Spinal cord (tissue), 9 donors: ENCODE measurements at regions not wholly inside any gene's neighbourhood (a gene's known extent, or its start where the extent isn't known, plus 50 kb on each side); places are given as distances from the start of the nearest gene placed in this dataset.
A peak's percentile ranks its signal among the peaks of the same experiment; 100 is the strongest.

ENCODE experiments used
- DNase-seq, 6 donors: peaks; one replicate each; pipeline versions ENCODE4 v3.0.0 to v3.0.0-alpha.2; 2013 to 2015; ENCODE audit warnings: low spot score in 6 of 6, low read depth in 4 of 6
- H3K27ac ChIP-seq: one replicate; pipeline ENCODE4 v1.5.1; 2013; ENCODE audit warnings: low read depth, low read length, control low read depth
- H3K27me3 ChIP-seq: one replicate; pipeline ENCODE4 v1.6.1; 2013; ENCODE audit warnings: low read length; ENCODE audit not compliant: control insufficient read depth, insufficient read depth
- H3K36me3 ChIP-seq: one replicate; pipeline ENCODE4 v1.6.1; 2013; ENCODE audit warnings: low read length; ENCODE audit not compliant: control insufficient read depth, insufficient read depth
- H3K4me1 ChIP-seq: one replicate; pipeline ENCODE4 v1.6.1; 2013; ENCODE audit warnings: low read length; ENCODE audit not compliant: control insufficient read depth, insufficient read depth
- H3K4me3 ChIP-seq: one replicate; pipeline ENCODE4 v1.5.1; 2013; ENCODE audit warnings: low read depth, low read length, control low read depth
- H3K9me3 ChIP-seq: one replicate; pipeline ENCODE4 v1.6.1; 2013; ENCODE audit warnings: low read length; ENCODE audit not compliant: control insufficient read depth, insufficient read depth
- WGBS: methylation state at CpG from one replicate; pipeline ENCODE4 v1.1.5; 2013; ENCODE audit warnings: missing lambda C conversion rate; ENCODE audit not compliant: insufficient coverage; 5-methylcytosine and 5-hydroxymethylcytosine counted together
- donor health status: healthy.

DNA sequence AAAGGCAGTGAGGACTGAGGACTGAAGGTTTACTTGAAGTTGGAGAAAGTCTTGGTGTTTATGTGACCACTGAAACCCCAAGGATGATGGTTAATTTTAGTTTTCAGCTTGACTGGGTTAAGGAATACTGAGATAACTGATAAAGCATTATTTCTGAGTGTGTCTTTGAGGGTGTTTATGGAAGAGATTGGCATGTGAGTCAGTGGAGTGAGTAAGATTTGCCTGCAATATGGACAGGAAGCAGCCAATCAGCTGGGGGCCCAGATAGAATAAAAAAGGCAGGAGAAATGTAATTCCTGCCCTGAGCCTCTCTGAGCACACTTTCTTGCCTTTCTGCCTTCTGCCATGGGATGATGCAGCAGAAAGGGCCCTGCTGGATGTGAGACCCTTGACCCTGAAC lies 92.4 kb downstream of the KBTBD8 start:
- H3K27ac ChIP-seq: no peak overlapping the region
- H3K36me3 ChIP-seq: no peaks in the 10 kb centered on the region
- no peak for DNase-seq
- no peaks in the 10 kb centered on the region for H3K27me3 ChIP-seq
- H3K4me3 ChIP-seq: no peak overlapping the region
- H3K9me3 ChIP-seq: peaks cover 1% of the 10 kb centered on the region
- no peaks in the 10 kb centered on the region for H3K4me1 ChIP-seq

GRCh38 chr3:67093305-67093704 lies 95.2 kb downstream of the KBTBD8 start:
- H3K36me3 ChIP-seq: no peaks in the 10 kb centered on the region
- peak in 1 of 6 donors; percentile 16 for DNase-seq
- no peaks in the 10 kb centered on the region for H3K27me3 ChIP-seq
- H3K4me1 ChIP-seq: no peaks in the 10 kb centered on the region
- no peak overlapping the region for H3K27ac ChIP-seq
- no peaks in the 10 kb centered on the region for H3K9me3 ChIP-seq
- WGBS: no CpG with 5 or more reads among the region's 1 CpG
- no peak overlapping the region for H3K4me3 ChIP-seq

DNA sequence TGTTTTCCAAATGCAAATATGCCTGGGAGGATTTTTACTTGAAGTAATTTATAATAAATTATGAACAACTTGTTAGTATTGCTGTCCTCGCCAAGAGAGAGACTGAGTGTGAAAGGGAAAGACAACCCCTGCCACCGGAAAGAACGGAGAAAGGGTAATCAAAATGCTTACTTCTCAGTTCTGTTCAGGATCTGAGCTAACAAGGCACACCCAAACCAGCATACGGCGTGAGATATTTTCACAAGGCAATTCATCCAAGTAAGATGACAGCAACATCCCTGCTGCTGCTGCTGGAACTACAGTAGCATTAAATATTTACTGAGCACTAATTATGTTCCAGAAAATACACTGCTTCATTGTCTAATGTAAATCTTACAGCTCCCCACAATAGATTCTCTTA lies 96.1 kb downstream of the KBTBD8 start:
- H3K4me3 ChIP-seq: no peak overlapping the region
- no peaks in the 10 kb centered on the region for H3K36me3 ChIP-seq
- no peaks in the 10 kb centered on the region for H3K27me3 ChIP-seq
- no peaks in the 10 kb centered on the region for H3K4me1 ChIP-seq
- H3K27ac ChIP-seq: no peak overlapping the region
- no CpG with 5 or more reads among the region's 5 CpGs for WGBS
- H3K9me3 ChIP-seq: no peaks in the 10 kb centered on the region
- DNase-seq: peak in 2 of 6 donors; percentile 38 to 46

- DNase-seq: peak in 2 of 6 donors; percentile 61 to 69
- WGBS: no CpG with 5 or more reads among the region's 1 CpG
Observed at GRCh38 chr3:67094774-67095173, 96.7 kb downstream of the KBTBD8 start.

DNA sequence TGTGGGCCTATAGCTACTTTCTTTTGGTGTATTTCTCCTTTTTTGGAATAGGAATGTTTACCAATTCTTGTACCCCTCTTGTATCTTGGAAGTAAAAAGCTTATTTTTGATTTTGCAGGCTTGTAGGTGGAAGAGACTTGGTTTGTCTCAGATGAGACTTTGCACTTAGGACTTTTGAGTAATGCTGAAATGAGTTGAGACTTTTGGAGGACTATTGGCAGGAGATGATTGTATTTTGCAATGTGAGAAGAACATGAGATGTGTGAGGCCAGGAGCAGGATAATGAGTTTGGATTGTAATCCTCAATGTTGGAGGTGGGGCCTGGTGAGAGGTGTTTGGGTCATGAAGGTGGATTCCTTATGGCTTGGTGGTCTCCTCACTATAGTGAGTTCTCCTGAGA lies 106.3 kb downstream of the KBTBD8 start:
- H3K36me3 ChIP-seq: no peaks in the 10 kb centered on the region
- peaks cover 5% of the 10 kb centered on the region for H3K9me3 ChIP-seq
- H3K4me1 ChIP-seq: no peaks in the 10 kb centered on the region
- no peak for DNase-seq
- H3K27ac ChIP-seq: no peak overlapping the region
- no peaks in the 10 kb centered on the region for H3K27me3 ChIP-seq
- H3K4me3 ChIP-seq: no peak overlapping the region

More at GRCh38 chr3:67094774-67095173, 96.7 kb downstream of the KBTBD8 start:
- Histone ChIP-seq H3K4me1 (no peaks in the 10 kb centered on the region), H3K27me3 (no peaks in the 10 kb centered on the region), H3K9me3 (no peaks in the 10 kb centered on the region), H3K4me3 (no peak overlapping the region), H3K27ac (no peak overlapping the region), H3K36me3 (no peaks in the 10 kb centered on the region)

DNA sequence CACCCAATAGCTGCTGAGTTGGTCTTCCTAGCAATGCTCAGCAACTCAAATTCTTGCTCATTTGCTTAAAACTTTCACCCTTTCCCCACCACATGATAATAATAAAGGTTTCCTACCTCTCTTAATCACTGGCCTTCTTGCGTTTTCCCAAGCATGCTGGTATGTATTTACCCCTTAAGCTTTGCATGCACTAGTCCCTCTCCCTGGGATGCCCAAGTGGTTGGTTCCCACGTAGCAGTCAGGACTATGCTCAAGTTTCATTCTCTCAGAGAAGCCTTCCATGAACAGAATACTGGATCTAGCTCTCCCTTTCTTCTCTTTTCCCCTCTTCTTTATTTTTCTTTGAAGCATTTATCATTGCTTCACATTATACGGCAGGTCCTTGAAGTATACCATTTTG lies 108.8 kb downstream of the KBTBD8 start:
- WGBS: 46% methylated on average over 2 of the region's 3 CpGs
- DNase-seq: no peak
- no peaks in the 10 kb centered on the region for H3K36me3 ChIP-seq
- no peak overlapping the region for H3K27ac ChIP-seq
- H3K4me1 ChIP-seq: no peaks in the 10 kb centered on the region
- H3K27me3 ChIP-seq: no peaks in the 10 kb centered on the region
- no peak overlapping the region for H3K4me3 ChIP-seq
- peaks cover 5% of the 10 kb centered on the region for H3K9me3 ChIP-seq

- Histone ChIP-seq H3K36me3 (no peaks in the 10 kb centered on the region), H3K9me3 (no peaks in the 10 kb centered on the region), H3K4me1 (no peaks in the 10 kb centered on the region), H3K4me3 (no peak overlapping the region), H3K27ac (no peak overlapping the region), H3K27me3 (no peaks in the 10 kb centered on the region)
- no CpG with 5 or more reads among the region's 3 CpGs for WGBS
- peak in 5 of 6 donors; percentile 42 to 93 (median 48) for DNase-seq
Observed at GRCh38 chr3:67109651-67110204, 111.6 kb downstream of the KBTBD8 start.

GRCh38 chr3:67113802-67114407 lies 115.8 kb downstream of the KBTBD8 start:
- Histone ChIP-seq H3K36me3 (no peaks in the 10 kb centered on the region), H3K4me3 (no peak overlapping the region), H3K27ac (no peak overlapping the region), H3K4me1 (no peaks in the 10 kb centered on the region), H3K27me3 (no peaks in the 10 kb centered on the region), H3K9me3 (no peaks in the 10 kb centered on the region)
- peak; percentile 76 to 97 (median 84) for DNase-seq
- 8% methylated on average over 6 of the region's 6 CpGs for WGBS

DNA sequence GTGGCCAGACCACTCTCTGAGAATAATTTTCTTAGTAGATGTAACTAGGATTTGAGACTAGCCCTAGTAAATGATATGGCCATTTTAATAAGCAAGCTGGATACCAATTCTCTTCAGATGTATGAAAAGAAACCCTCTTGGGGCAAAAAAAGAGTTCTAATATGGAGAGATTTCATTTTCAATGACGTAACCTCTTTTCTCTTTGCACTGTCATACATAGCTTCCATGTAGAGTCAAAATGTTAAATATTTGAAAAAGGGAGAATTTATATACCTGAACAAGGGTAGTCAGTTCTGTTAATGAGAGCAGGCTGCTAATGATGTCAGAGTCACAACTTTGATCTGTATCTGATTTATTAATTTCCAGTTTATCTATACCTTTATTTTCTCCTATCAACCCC lies 120.0 kb downstream of the KBTBD8 start:
- Histone ChIP-seq H3K9me3 (no peaks in the 10 kb centered on the region), H3K4me3 (no peak overlapping the region), H3K4me1 (no peaks in the 10 kb centered on the region), H3K27me3 (no peaks in the 10 kb centered on the region), H3K27ac (no peak overlapping the region), H3K36me3 (no peaks in the 10 kb centered on the region)
- no CpG with 5 or more reads among the region's 1 CpG for WGBS
- peak in 1 of 6 donors; percentile 8 for DNase-seq

GRCh38 chr3:67118635-67119034 lies 120.5 kb downstream of the KBTBD8 start:
- WGBS: no CpG with 5 or more reads among the region's 3 CpGs
- DNase-seq: peak in 2 of 6 donors; percentile 78 to 83
- H3K36me3 ChIP-seq: no peaks in the 10 kb centered on the region
- no peaks in the 10 kb centered on the region for H3K4me1 ChIP-seq
- no peaks in the 10 kb centered on the region for H3K9me3 ChIP-seq
- no peaks in the 10 kb centered on the region for H3K27me3 ChIP-seq
- H3K4me3 ChIP-seq: no peak overlapping the region
- no peak overlapping the region for H3K27ac ChIP-seq
